ENCODE measurements at regions not wholly inside any gene's neighbourhood (a gene's known extent, or its start where the extent isn't known, plus 50 kb on each side); places are given as distances from the start of the nearest gene placed in this dataset.

DNA sequence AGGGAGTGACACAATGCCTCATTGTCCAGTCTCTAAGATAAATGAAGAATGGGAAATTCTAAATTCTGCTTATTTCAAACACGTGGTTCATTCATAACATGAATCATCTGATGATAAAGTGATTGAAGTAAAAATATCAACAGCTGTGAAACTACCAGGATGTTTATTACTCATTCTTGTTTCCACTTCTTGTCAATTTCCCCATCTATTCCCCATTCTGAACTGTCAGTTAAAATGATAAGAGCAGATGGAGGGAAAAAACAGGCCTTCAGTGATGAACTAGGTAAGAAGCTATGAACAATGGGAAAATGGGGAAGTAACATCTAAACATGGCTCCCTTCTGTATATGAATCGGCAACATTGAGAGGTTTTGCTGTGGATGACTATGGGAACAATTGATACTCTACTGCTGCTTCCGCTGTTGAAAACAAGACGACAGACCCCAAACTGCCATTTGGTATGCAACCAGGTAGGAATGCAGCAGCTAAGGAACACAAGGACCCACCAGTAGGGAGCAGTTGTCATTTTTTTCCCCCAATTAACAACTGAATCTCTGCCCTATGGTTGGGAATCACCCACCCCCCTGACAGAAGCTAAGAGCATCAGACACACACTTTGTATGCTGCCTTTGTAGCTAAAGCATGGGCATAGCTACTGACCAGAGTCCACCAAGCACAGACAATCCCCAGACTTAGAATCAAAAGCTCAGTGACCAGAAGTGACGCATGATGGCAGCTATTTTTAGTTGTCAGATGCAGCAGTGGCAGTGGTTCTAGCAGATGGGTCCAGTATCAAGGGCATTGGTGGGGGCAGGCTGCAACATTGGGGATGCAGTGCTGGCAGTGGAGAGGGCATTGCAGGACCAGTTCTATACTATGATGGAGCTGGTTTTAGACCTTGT lies 52.9 kb upstream of the ZNF366 start:
- peaks cover 20 to 24% (median 22%) of the 10 kb centered on the region in 4 donors for H3K4me1 ChIP-seq
- H3K4me3 ChIP-seq = no peak overlapping the region
- intact Hi-C loops (cut with DNase I) = no loop called here
- 87% methylated on average over 5 of the region's 5 CpGs for WGBS
- no peaks in the 10 kb centered on the region for H3K9me3 ChIP-seq
- no peaks in the 10 kb centered on the region for H3K36me3 ChIP-seq
- H3K27ac ChIP-seq (replicated peaks in 1 of 4) = no peak overlapping the region
- DNase-seq (ENCODE audit: extremely low spot score) = no peak
- H3K27me3 ChIP-seq = no peaks in the 10 kb centered on the region
- TF ChIP-seq, protein P1, sequence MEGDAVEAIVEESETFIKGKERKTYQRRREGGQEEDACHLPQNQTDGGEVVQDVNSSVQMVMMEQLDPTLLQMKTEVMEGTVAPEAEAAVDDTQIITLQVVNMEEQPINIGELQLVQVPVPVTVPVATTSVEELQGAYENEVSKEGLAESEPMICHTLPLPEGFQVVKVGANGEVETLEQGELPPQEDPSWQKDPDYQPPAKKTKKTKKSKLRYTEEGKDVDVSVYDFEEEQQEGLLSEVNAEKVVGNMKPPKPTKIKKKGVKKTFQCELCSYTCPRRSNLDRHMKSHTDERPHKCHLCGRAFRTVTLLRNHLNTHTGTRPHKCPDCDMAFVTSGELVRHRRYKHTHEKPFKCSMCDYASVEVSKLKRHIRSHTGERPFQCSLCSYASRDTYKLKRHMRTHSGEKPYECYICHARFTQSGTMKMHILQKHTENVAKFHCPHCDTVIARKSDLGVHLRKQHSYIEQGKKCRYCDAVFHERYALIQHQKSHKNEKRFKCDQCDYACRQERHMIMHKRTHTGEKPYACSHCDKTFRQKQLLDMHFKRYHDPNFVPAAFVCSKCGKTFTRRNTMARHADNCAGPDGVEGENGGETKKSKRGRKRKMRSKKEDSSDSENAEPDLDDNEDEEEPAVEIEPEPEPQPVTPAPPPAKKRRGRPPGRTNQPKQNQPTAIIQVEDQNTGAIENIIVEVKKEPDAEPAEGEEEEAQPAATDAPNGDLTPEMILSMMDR (IDR thresholded peaks at IDR 0.05) = no peak
- TF ChIP-seq POLR2AphosphoS5 (IDR thresholded peaks at IDR 0.05) = no peak
- no peak for TF ChIP-seq POLR2A (IDR thresholded peaks at IDR 0.05; ENCODE audit: low read depth)
- TF ChIP-seq EP300 (IDR thresholded peaks at IDR 0.05) = no peak

DNA sequence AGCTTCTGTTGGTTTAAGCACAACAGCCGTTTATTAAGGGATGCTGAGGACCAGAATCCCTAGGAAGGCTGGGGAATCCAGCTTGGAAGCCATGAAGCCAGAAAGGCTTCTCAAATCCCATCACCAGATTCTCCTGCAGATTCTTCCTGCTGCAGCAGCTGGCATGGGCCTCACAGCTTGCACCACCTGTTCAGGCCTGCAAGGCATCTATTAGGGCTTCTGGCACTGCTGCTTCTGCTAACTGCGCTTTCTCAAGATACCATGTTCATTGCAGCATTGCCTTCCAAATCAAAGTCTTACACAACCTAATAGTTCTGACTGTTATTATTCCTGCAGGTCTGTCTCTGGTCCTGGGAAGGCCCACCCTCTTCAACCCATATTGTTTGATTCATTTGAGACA lies 51.2 kb upstream of the ZNF366 start:
- Histone ChIP-seq H3K27me3 (no peaks in the 10 kb centered on the region), H3K4me1 (peaks cover 20 to 24% (median 22%) of the 10 kb centered on the region in 4 donors), H3K9me3 (no peaks in the 10 kb centered on the region), H3K27ac (replicated peaks in 1 of 4) (peak overlapping the region in 2 of 4 donors; percentile 68 to 79), H3K36me3 (no peaks in the 10 kb centered on the region), H3K4me3 (no peak overlapping the region)
- 89% methylated on average over 2 of the region's 2 CpGs for WGBS
- no peak for TF ChIP-seq EP300 (IDR thresholded peaks at IDR 0.05)
- TF ChIP-seq, protein P1 (IDR thresholded peaks at IDR 0.05) = no peak
- no peak for TF ChIP-seq POLR2AphosphoS5 (IDR thresholded peaks at IDR 0.05)
- TF ChIP-seq POLR2A (IDR thresholded peaks at IDR 0.05; ENCODE audit: low read depth) = no peak
- DNase-seq (ENCODE audit: extremely low spot score) = no peak
- intact Hi-C loops (cut with DNase I) = no loop called here

DNA sequence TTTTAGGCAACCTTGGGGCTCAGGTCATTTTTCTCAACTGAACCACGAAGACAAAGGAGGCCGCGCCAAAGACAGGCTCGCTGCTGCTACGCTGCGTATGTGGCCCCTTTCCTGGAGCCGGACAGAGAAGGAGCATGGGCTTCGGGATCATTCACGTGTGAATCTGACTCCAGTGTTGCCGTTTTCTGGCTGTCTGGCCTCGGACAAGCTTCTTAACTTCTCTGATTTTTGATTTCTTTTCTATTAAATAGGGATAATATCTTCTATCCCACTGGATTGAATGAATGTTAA lies 50.8 kb upstream of the ZNF366 start:
- Histone ChIP-seq H3K4me3 (no peak overlapping the region), H3K4me1 (peaks cover 20 to 24% (median 22%) of the 10 kb centered on the region in 4 donors), H3K27ac (replicated peaks in 1 of 4) (peak overlapping the region; percentile 68 to 79 (median 72)), H3K36me3 (no peaks in the 10 kb centered on the region), H3K9me3 (no peaks in the 10 kb centered on the region), H3K27me3 (no peaks in the 10 kb centered on the region)
- intact Hi-C loops (cut with DNase I) = no loop called here
- WGBS = 77% methylated on average over 11 of the region's 11 CpGs
- TF ChIP-seq EP300 (IDR thresholded peaks at IDR 0.05) (no peak), POLR2AphosphoS5 (IDR thresholded peaks at IDR 0.05) (no peak), POLR2A (IDR thresholded peaks at IDR 0.05; ENCODE audit: low read depth) (no peak)
- TF ChIP-seq, protein P1 (IDR thresholded peaks at IDR 0.05) = no peak
- DNase-seq (ENCODE audit: extremely low spot score) = no peak

DNA sequence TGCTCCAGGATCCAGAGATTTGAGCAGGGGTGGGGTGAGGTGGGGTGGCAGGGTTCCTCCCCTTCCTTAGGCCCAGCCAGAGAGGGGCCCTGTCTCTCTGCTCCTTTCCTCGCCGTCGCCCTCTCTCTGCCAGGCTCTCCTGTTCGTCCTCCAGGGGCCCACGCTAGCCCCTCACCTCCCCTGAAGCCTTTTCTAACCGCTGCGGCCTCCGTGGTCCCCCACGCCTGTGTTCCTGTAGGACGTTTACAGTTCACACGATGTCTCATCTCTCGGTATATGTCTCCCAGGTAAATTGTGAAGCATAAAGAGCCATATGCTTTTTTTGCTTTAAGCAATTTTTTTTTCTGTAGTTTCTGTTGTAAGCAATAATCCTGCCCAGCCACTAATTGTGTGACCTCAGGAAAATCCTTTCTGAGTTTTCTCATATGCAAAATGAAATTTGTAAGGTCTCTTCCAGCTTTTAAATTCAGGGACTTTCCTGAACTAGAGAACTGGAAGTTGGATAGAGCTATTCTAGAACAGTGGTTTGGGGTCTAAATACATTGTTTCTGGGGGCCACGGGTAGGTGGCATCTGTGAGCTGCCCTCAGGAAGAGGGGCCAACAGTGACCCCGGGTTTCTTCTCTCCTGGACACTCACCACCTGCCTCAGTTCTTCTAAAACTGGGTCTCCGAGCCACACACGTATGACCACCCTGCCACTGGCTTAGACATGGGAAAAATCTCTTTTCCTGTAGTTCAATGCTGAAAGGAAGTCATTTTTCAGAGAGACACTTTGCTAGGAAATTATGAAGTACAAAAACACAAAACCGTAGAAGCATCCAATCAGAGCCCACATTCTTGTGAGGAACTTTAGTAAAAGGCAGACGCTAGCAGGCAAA lies 50.2 kb upstream of the ZNF366 start:
- intact Hi-C loops (cut with DNase I) = no loop called here
- Histone ChIP-seq H3K4me3 (peak overlapping the region; percentile 48 to 57 (median 52)), H3K27ac (replicated peaks in 1 of 4) (peak overlapping the region; percentile 68 to 79 (median 72))

More for the DNA sequence above, 50.2 kb upstream of the ZNF366 start:
- TF ChIP-seq, protein P1 (IDR thresholded peaks at IDR 0.05) = no peak
- TF ChIP-seq POLR2A (IDR thresholded peaks at IDR 0.05; ENCODE audit: low read depth) = no peak
- no peak for TF ChIP-seq EP300 (IDR thresholded peaks at IDR 0.05)
- no peak for TF ChIP-seq POLR2AphosphoS5 (IDR thresholded peaks at IDR 0.05)
- Histone ChIP-seq H3K36me3 (no peaks in the 10 kb centered on the region), H3K27me3 (no peaks in the 10 kb centered on the region), H3K9me3 (no peaks in the 10 kb centered on the region), H3K4me1 (peaks cover 20 to 24% (median 22%) of the 10 kb centered on the region in 4 donors)
- DNase-seq (ENCODE audit: extremely low spot score) = no peak
- 56% methylated on average over 18 of the region's 18 CpGs for WGBS

Measured in esophagus muscularis mucosa (tissue), 4 donors.